GM23248 (cell line): ENCODE measurements at regions not wholly inside any gene's neighbourhood (a gene's known extent, or its start where the extent isn't known, plus 50 kb on each side); places are given as distances from the start of the nearest gene placed in this dataset.

ENCODE experiments used
- EZH2 ChIP-seq: fragments of 200-600 bp; sonication (generic); IDR thresholded peaks from 2 replicates; pipeline ENCODE4 v1.6.1; 2018; ENCODE audit warnings: antibody characterized with exemption, mild to moderate bottlenecking; ENCODE audit not compliant: insufficient read depth, poor library complexity, severe bottlenecking
- EZH2phosphoT487 ChIP-seq: fragments of 200-600 bp; sonication (generic); IDR thresholded peaks from 2 replicates; pipeline ENCODE4 v1.6.1; 2018; ENCODE audit warnings: antibody characterized with exemption, moderate library complexity, mild to moderate bottlenecking, low read depth; ENCODE audit not compliant: insufficient read depth

DNA sequence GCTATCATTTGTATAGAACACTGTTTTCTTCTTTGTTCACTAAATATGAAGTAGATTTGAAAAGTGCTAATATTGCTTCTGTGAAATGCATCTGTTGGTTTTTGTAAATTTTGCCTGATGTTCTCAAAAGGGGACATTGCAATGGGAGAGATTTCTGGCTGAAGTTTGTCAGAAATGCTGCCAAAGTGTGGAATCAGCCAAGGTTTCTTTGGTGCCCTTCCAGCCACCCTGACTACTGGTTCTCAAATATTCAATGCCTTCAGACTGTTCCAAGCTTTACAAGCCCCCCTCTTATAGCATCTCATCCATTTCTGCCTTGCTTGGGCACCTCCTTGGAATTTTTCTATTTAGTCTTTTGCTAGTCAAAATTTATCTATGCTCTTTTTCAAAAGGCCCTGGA, 60.6 kb upstream of the TMLHE start:
- TF ChIP-seq EZH2phosphoT487 (no peak), EZH2 (no peak)
